Non-pigmented ciliary epithelial cell (primary cell): ENCODE measurements at regions not wholly inside any gene's neighbourhood (a gene's known extent, or its start where the extent isn't known, plus 50 kb on each side); places are given as distances from the start of the nearest gene placed in this dataset.
"Not testable (repeated sequence)": the region's sequence is repeated elsewhere in the genome, so short reads cannot be mapped to it uniquely, and the experiment has no call there.

Experiments
- DNase-seq: peaks from one replicate; pipeline ENCODE4 v3.0.0-alpha.2; 2010; ENCODE audit warnings: low read depth

GRCh38 chr11:103730131-103730940, 306.1 kb upstream of the DDI1 start:
- no peak for DNase-seq

DNA sequence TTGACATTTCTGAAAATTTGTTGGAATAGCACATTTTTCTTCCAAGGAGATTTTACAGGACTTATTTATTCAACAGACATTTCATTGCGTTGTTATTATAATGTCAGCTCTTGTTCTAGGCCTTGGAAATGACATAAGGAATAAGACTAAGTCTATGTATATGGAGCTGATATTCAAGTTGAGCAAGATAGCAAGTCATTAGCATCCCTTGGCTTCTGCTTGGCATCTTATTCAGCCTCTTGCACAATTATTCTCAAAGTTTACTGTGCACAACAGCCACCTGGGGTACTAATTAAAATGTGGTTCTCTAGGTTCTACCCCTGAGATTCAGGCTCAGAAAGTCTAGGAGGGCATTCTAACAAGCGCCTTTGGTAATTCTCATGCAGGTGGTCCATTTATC, 304.8 kb upstream of the DDI1 start:
- no peak for DNase-seq

DNA sequence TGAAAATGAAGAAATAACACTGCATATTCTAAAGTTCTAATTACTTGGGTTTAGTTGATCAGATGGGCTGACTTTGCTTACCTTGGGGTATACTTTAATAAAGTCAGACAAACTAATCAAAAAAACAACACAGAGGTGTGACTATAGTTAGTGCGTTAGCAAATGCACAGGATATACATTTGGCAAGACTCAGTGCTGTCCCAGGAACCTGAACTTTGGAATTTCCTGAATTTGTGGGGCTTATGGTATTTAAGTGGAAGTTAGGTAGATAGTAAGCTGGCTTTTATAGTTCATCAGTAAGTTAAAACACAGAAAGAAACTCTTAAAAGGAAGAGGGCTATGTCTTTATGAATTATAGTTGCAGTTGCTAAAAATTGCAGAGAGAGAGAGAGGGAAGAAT, 302.6 kb upstream of the DDI1 start:
- no peak for DNase-seq

GRCh38 chr11:103735497-103736032, 300.9 kb upstream of the DDI1 start:
- no peak for DNase-seq

GRCh38 chr11:103736315-103737036, 300.0 kb upstream of the DDI1 start:
- DNase-seq = no peak

GRCh38 chr11:103737037-103737622, 299.3 kb upstream of the DDI1 start:
- no peak for DNase-seq

DNA sequence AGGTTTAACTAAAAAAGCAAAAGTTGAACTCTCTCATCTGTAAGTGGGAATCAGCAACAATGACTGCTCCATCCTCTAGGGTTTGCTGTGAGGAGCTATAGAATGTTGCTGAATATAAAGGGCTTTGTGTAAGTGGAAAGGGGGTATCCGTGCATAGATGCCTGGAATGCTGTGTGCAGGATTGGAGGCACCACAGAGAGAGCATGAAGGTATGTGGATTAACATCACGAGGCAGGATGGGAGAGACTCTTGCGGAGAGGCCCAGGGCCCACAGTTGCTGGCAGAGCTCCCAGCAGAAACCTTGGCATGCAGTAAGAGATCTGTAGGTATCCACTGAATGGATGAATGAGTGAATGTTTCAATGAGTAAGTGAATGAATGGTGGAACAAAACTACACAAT, 298.7 kb upstream of the DDI1 start:
- no peak for DNase-seq

GRCh38 chr11:103739074-103739796, 297.2 kb upstream of the DDI1 start:
- not testable (repeated sequence) for DNase-seq

- no peak for DNase-seq
Measured at GRCh38 chr11:103744496-103745153, 291.8 kb upstream of the DDI1 start.

DNA sequence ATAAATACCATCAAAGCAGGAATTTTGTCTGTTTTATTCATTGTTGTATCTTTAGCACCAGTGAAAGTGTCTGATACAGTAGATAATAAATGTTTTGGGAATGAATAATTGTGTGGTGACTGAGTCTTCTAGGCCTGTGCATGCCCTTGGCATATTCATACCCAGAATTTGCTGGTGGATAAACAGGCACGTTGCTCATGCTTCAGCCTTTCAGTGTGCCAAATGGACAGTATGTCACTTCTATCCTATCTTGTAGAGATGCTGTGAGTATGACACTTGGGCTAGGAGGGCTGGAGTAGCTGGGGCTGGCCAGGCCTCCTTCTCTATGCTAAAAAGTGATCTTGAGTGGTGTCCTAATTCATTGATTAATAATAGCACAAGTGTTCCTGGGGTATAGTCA, 287.3 kb upstream of the DDI1 start:
- no peak for DNase-seq

DNA sequence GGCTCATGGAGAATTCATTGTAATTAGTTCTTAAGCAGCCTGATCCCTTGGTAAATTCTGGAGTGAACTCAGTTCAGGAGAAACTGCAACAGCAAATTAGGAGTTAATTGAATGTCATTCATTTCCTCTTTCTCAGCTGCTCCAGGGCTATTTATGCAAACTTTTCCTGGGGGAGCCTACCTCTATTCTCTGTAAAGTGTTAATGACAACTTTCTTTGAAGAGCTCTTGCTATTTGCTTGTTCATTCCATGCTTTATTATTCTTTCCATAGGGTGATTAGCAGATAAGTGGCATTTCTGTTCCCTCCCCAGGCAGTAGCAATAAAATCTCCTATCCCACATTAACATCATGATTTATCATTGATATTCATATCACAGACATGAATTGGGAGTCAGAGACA, 267.6 kb upstream of the DDI1 start:
- DNase-seq = no peak

DNA sequence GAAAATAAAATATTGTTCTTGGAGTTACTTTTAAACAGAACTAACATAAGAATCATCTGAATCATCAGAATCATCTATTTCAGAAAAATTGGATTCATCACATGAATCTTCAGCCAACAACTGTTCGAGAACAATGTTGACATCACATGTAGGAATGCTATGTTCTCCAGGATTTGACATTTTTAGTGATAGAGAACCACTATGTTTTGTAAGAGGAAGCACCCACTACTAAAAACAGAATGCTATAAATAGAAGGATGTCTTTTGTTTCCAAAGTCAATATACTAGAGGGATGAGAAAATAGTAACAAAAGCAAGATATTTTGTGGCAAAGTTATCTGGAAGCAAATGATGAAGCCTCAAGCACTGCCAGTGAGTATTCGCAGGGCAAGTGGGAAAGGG, 263.4 kb upstream of the DDI1 start:
- peak; percentile 59 for DNase-seq

DNA sequence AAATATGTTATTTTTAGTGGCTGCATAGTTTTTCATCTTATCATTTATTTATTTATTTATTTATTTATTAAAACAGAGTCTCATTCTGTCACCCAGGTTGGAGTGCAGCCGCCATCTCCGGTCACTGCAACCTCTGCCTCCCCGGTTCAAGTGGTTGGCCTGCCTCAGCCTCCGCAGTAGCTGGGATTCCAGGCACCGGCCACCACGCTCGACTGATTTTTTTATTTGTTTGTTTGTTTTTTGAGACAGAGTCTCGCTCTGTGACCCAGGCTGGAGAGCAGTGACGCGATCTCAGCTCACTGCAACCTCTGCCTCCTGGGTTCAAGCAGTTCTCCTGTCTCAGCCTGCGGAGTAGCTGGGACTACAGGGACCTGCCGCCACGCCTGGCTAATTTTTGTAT, 262.9 kb upstream of the DDI1 start:
- no peak for DNase-seq

DNA sequence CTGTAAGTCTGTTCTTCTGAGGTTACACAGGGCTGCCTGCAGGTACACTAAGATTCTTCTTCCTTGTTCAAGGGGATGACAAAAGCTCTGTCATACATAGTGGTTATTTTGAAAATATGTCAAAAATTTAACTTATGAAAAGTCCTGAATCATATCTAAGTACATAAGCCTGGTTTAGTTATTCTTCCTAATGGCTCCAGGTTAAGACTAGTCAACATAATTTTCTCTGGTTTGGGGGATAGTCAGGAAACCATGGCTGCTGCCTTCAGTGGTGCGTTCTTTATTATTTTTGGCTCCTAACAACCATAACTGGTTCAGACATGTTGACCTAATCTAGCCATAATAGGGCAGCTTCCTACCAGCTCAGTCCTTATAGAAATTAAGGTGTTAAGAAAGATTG, 257.4 kb upstream of the DDI1 start:
- no peak for DNase-seq

- no peak for DNase-seq
Measured at GRCh38 chr11:103789952-103790351, 246.5 kb upstream of the DDI1 start.

- peak; percentile 52 for DNase-seq
Measured at GRCh38 chr11:103792981-103793468, 243.4 kb upstream of the DDI1 start.

DNA sequence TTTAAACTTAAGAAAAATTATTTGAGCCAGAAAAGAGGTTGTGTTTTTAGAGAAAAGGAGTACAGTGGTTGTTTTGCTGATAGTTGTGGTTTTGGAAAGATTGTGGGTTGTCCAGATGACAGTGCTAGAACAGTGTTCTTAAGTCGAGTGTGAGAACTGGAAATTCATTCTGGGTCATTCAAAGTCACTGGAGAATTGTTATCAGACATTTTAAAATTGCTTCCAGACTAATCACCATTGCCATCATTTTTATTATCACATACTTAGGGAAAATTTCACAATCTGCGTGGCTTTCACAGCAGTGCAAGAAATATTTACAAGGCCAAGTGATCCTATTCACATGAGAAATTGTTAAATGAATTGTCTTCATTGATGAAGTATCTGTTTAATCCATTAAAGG, 242.2 kb upstream of the DDI1 start:
- peak; percentile 38 for DNase-seq

- DNase-seq = peak; percentile 55
Measured at GRCh38 chr11:103798026-103798425, 238.4 kb upstream of the DDI1 start.

DNA sequence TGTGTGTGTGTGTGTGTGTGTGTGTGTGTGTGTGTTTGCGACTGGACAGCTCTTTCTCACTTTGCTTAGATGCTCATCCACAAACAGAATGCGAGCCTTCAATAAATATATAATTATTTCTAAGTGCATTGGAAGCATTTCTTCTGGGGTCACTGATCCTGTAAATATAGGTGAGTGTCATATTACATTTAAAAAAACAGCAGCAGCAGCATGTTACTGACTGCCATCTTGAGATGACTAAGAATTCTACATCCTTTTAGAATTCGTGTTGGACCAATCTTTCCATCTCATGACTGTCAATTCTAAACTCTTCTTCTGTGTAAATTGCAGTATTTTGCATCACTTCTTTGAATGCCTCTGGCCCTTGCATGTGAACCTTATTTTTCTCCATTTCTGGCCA, 238.0 kb upstream of the DDI1 start:
- no peak for DNase-seq

- no peak for DNase-seq
Measured at GRCh38 chr11:103800406-103801114, 235.9 kb upstream of the DDI1 start.

- DNase-seq = no peak
Measured at GRCh38 chr11:103803062-103803461, 233.4 kb upstream of the DDI1 start.
